ENCODE measurements at regions not wholly inside any gene's neighbourhood (a gene's known extent, or its start where the extent isn't known, plus 50 kb on each side); places are given as distances from the start of the nearest gene placed in this dataset.

GRCh38 chr9:120221844-120222243 is 358.1 kb downstream of the CDK5RAP2 start:
- POLR2A ChIA-PET: interaction anchor here (0.6 kb wide), 1 partner anchor 58 kb away, joined by 4 read pairs; no protein-coding TSS in a partner anchor
- CTCF ChIA-PET: no interaction called here

- CTCF ChIA-PET: no interaction called here
Measured at GRCh38 chr9:120214332-120214731, 365.6 kb downstream of the CDK5RAP2 start.

GRCh38 chr9:120212853-120213200 is 367.1 kb downstream of the CDK5RAP2 start:
- ChIA-PET POLR2A (no interaction called here), CTCF (no interaction called here)

More at GRCh38 chr9:120214332-120214731, 365.6 kb downstream of the CDK5RAP2 start:
- POLR2A ChIA-PET: no interaction called here

- POLR2A ChIA-PET: no interaction called here
Measured at GRCh38 chr9:120212153-120212852, 367.7 kb downstream of the CDK5RAP2 start.

GRCh38 chr9:120210274-120210673 is 369.7 kb downstream of the CDK5RAP2 start:
- ChIA-PET CTCF (no interaction called here), POLR2A (no interaction called here)

More at GRCh38 chr9:120212153-120212852, 367.7 kb downstream of the CDK5RAP2 start:
- CTCF ChIA-PET: no interaction called here

GRCh38 chr9:120202856-120203654 is 376.9 kb downstream of the CDK5RAP2 start:
- ChIA-PET CTCF (interaction anchor here (1.0 kb wide), 1 partner anchor 17 kb away, joined by 3 read pairs; no protein-coding TSS in a partner anchor), POLR2A (no interaction called here)

GRCh38 chr9:120198027-120198426 is 381.9 kb downstream of the CDK5RAP2 start:
- CTCF ChIA-PET: no interaction called here

GRCh38 chr9:120197605-120198004 is 382.4 kb downstream of the CDK5RAP2 start:
- ChIA-PET CTCF (no interaction called here), POLR2A (no interaction called here)

More at GRCh38 chr9:120198027-120198426, 381.9 kb downstream of the CDK5RAP2 start:
- POLR2A ChIA-PET: no interaction called here

- ChIA-PET POLR2A (no interaction called here), CTCF (no interaction called here)
Measured at GRCh38 chr9:120191141-120191540, 388.8 kb downstream of the CDK5RAP2 start.

- ChIA-PET POLR2A (interaction anchor here (0.5 kb wide), 1 partner anchor 1214 kb away, joined by 3 read pairs; no protein-coding TSS in a partner anchor), CTCF (no interaction called here)
Measured at GRCh38 chr9:120187758-120188157, 392.2 kb downstream of the CDK5RAP2 start.

- CTCF ChIA-PET: interaction anchor here (1.0 kb wide), 1 partner anchor 17 kb away, joined by 3 read pairs; no protein-coding TSS in a partner anchor
Measured at GRCh38 chr9:120186276-120186675, 393.7 kb downstream of the CDK5RAP2 start.

GRCh38 chr9:120184266-120184665 is 395.7 kb downstream of the CDK5RAP2 start:
- ChIA-PET CTCF (no interaction called here), POLR2A (no interaction called here)

More at GRCh38 chr9:120186276-120186675, 393.7 kb downstream of the CDK5RAP2 start:
- POLR2A ChIA-PET: no interaction called here

GRCh38 chr9:120183615-120184014 is 396.4 kb downstream of the CDK5RAP2 start:
- ChIA-PET CTCF (no interaction called here), POLR2A (no interaction called here)

GRCh38 chr9:120182011-120182410 is 398.0 kb downstream of the CDK5RAP2 start:
- POLR2A ChIA-PET: no interaction called here
- CTCF ChIA-PET: no interaction called here

- CTCF ChIA-PET: no interaction called here
- POLR2A ChIA-PET: no interaction called here
Measured at GRCh38 chr9:120177121-120177520, 402.8 kb downstream of the CDK5RAP2 start.

GRCh38 chr9:120175031-120175430 is 404.9 kb downstream of the CDK5RAP2 start:
- POLR2A ChIA-PET: no interaction called here
- CTCF ChIA-PET: no interaction called here

- ChIA-PET CTCF (no interaction called here), POLR2A (no interaction called here)
Measured at GRCh38 chr9:120161776-120162175, 418.2 kb downstream of the CDK5RAP2 start.

- POLR2A ChIA-PET: no interaction called here
- CTCF ChIA-PET: no interaction called here
Measured at GRCh38 chr9:120158221-120158620, 421.7 kb downstream of the CDK5RAP2 start.

- ChIA-PET POLR2A (no interaction called here), CTCF (no interaction called here)
Measured at GRCh38 chr9:120156376-120156775, 423.6 kb downstream of the CDK5RAP2 start.

- CTCF ChIA-PET: no interaction called here
- POLR2A ChIA-PET: no interaction called here
Measured at GRCh38 chr9:120153258-120153657, 426.7 kb downstream of the CDK5RAP2 start.

- ChIA-PET POLR2A (no interaction called here), CTCF (no interaction called here)
Measured at GRCh38 chr9:120152295-120152694, 427.7 kb downstream of the CDK5RAP2 start.

Data from activated CD8-positive, alpha-beta memory T cell treated with anti-CD3 and anti-CD28 coated beads for 36 hours (primary cell).